ENCODE measurements at regions not wholly inside any gene's neighbourhood (a gene's known extent, or its start where the extent isn't known, plus 50 kb on each side); places are given as distances from the start of the nearest gene placed in this dataset.

GRCh38 chr2:38475567-38475881 is 98.5 kb upstream of the ATL2 start:
- CTCF ChIA-PET, result interaction anchor here (1.0 to 1.5 kb wide), 3 partner anchors 8 to 159 kb away, joined by 3 to 5 read pairs (median 5); no protein-coding TSS in a partner anchor
- peaks cover 2% of the 10 kb centered on the region for H3K36me3 Mint-ChIP-seq (ENCODE audit: insufficient read depth, unreplicated experiment)
- no peak for TF ChIP-seq CTCF (IDR thresholded peaks at IDR 0.05; ENCODE audit: unreplicated experiment)
- peaks cover 25% of the 10 kb centered on the region for H3K4me1 Mint-ChIP-seq (ENCODE audit: low read depth, unreplicated experiment)
- no peaks in the 10 kb centered on the region for H3K27me3 Mint-ChIP-seq (ENCODE audit: unreplicated experiment)
- H3K4me3 Mint-ChIP-seq (ENCODE audit: low read depth, unreplicated experiment), result peak overlapping the region; percentile 3
- no peak for DNase-seq
- peak overlapping the region; percentile 57 for H3K27ac Mint-ChIP-seq (ENCODE audit: unreplicated experiment)
- H3K9me3 Mint-ChIP-seq (ENCODE audit: low read depth, unreplicated experiment), result no peaks in the 10 kb centered on the region
- BruUV-seq (replicated peaks), result no TSS peak
- intact Hi-C loops (cut with micrococcal nuclease; ENCODE audit: unreplicated experiment), result no loop called here

- intact Hi-C loops (cut with micrococcal nuclease; ENCODE audit: unreplicated experiment), result no loop called here
- DNase-seq, result peak; percentile 39
- CTCF ChIA-PET, result interaction anchor here (0.5 to 1.5 kb wide), 9 partner anchors 9 to 178 kb away, joined by 3 to 5 read pairs (median 3); no protein-coding TSS in a partner anchor
- H3K27me3 Mint-ChIP-seq (ENCODE audit: unreplicated experiment), result no peaks in the 10 kb centered on the region
- H3K4me3 Mint-ChIP-seq (ENCODE audit: low read depth, unreplicated experiment), result peak overlapping the region; percentile 3
- BruUV-seq (replicated peaks), result no TSS peak
- TF ChIP-seq CTCF (IDR thresholded peaks at IDR 0.05; ENCODE audit: unreplicated experiment), result no peak
- H3K9me3 Mint-ChIP-seq (ENCODE audit: low read depth, unreplicated experiment), result no peaks in the 10 kb centered on the region
- H3K27ac Mint-ChIP-seq (ENCODE audit: unreplicated experiment), result peak overlapping the region; percentile 57
- peaks cover 25% of the 10 kb centered on the region for H3K4me1 Mint-ChIP-seq (ENCODE audit: low read depth, unreplicated experiment)
- no peaks in the 10 kb centered on the region for H3K36me3 Mint-ChIP-seq (ENCODE audit: insufficient read depth, unreplicated experiment)
Measured at GRCh38 chr2:38474715-38475566, 97.9 kb upstream of the ATL2 start.

GRCh38 chr2:38474021-38474456 is 97.0 kb upstream of the ATL2 start:
- Mint-ChIP-seq H3K36me3 (ENCODE audit: insufficient read depth, unreplicated experiment) (no peaks in the 10 kb centered on the region), H3K4me1 (ENCODE audit: low read depth, unreplicated experiment) (peaks cover 25% of the 10 kb centered on the region), H3K27me3 (ENCODE audit: unreplicated experiment) (no peaks in the 10 kb centered on the region), H3K9me3 (ENCODE audit: low read depth, unreplicated experiment) (no peaks in the 10 kb centered on the region), H3K4me3 (ENCODE audit: low read depth, unreplicated experiment) (no peak overlapping the region), H3K27ac (ENCODE audit: unreplicated experiment) (peak overlapping the region; percentile 4)
- no peak for DNase-seq
- no peak for TF ChIP-seq CTCF (IDR thresholded peaks at IDR 0.05; ENCODE audit: unreplicated experiment)
- CTCF ChIA-PET, result interaction anchor here (0.6 to 0.8 kb wide), 3 partner anchors 8 to 147 kb away, joined by 3 read pairs; no protein-coding TSS in a partner anchor
- intact Hi-C loops (cut with micrococcal nuclease; ENCODE audit: unreplicated experiment), result no loop called here
- BruUV-seq (replicated peaks), result no TSS peak

GRCh38 chr2:38473333-38474005 is 96.4 kb upstream of the ATL2 start:
- no peak for DNase-seq
- H3K4me3 Mint-ChIP-seq (ENCODE audit: low read depth, unreplicated experiment), result no peak overlapping the region
- peaks cover 25% of the 10 kb centered on the region for H3K4me1 Mint-ChIP-seq (ENCODE audit: low read depth, unreplicated experiment)
- intact Hi-C loops (cut with micrococcal nuclease; ENCODE audit: unreplicated experiment), result no loop called here
- peak overlapping the region; percentile 4 for H3K27ac Mint-ChIP-seq (ENCODE audit: unreplicated experiment)
- H3K9me3 Mint-ChIP-seq (ENCODE audit: low read depth, unreplicated experiment), result no peaks in the 10 kb centered on the region
- no TSS peak for BruUV-seq (replicated peaks)
- CTCF ChIA-PET, result interaction anchor here (0.6 to 0.8 kb wide), 2 partner anchors 18 to 146 kb away, joined by 3 read pairs; no protein-coding TSS in a partner anchor
- H3K36me3 Mint-ChIP-seq (ENCODE audit: insufficient read depth, unreplicated experiment), result no peaks in the 10 kb centered on the region
- H3K27me3 Mint-ChIP-seq (ENCODE audit: unreplicated experiment), result no peaks in the 10 kb centered on the region
- TF ChIP-seq CTCF (IDR thresholded peaks at IDR 0.05; ENCODE audit: unreplicated experiment), result no peak

All from Calu3 (cell line).